ENCODE measurements at regions not wholly inside any gene's neighbourhood (a gene's known extent, or its start where the extent isn't known, plus 50 kb on each side); places are given as distances from the start of the nearest gene placed in this dataset.

DNA sequence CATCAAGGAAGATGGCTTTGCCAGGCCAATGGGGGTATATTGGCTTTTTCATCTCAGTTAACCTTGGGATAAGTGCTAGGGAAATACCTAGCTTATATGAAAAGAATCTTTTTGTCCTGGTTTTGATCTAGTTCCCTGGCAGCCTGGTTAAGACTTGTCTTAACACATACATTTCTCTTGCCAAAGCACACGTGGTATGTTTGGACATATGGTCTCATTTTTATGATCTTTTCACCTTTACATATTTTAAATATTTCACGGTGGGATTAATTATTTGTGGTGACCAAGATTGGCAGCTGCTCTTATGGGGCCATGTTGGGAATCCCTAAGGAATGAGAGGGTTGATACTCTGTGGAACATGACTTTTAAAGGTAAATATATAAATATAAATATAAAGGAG, 312.5 kb downstream of the NPR3 start:
- FAIRE-seq = no peak
- Histone ChIP-seq H3K4me2 (ENCODE audit: low read depth, low read length) (no peak overlapping the region), H3K9me3 (ENCODE audit: low read length) (no peaks in the 10 kb centered on the region), H4K20me1 (ENCODE audit: insufficient read depth, low read length) (no peaks in the 10 kb centered on the region), H3K27me3 (ENCODE audit: control insufficient read depth in 1 of 2, insufficient read depth in 2 of 2, low read length in 2 of 2) (no peaks in the 10 kb centered on the region), H2AFZ (ENCODE audit: low read length) (no peak overlapping the region), H3K4me3 (replicated peaks in 1 of 3; ENCODE audit: insufficient read depth in 1 of 3, low read depth in 2 of 3, low read length in 3 of 3) (no peak overlapping the region), H3K4me1 (ENCODE audit: insufficient read depth, low read length) (no peaks in the 10 kb centered on the region), H3K9ac (ENCODE audit: insufficient read depth, low read depth, low read length) (no peak overlapping the region), H3K27ac (ENCODE audit: extremely low read length, insufficient read depth, low read length) (no peak overlapping the region), H3K79me2 (ENCODE audit: insufficient read depth, low read length) (no peaks in the 10 kb centered on the region), H3K36me3 (replicated peaks in 1 of 2; ENCODE audit: control insufficient read depth in 1 of 2, insufficient read depth in 2 of 2, low read length in 2 of 2) (no peaks in the 10 kb centered on the region)
- no peak for ATAC-seq
- ChIA-PET CTCF (ENCODE audit: low intra/inter-chr PET ratio, low total read pairs) (no interaction called here), POLR2A (no interaction called here)
- in situ Hi-C loops (cut with HindIII; ENCODE audit: extremely low pct_ligation_motif_present, low pct_unique_long_range_greater_than_20kb) (no loop called here), intact Hi-C loops (cut with micrococcal nuclease; ENCODE audit: unreplicated experiment) (no loop called here)
- no TSS peak for BruUV-seq (replicated peaks)
- 0% methylated on average over 2 of the region's 2 CpGs for WGBS (ENCODE audit: low lambda C conversion rate)
- no peak for DNase-seq (ENCODE audit: low spot score)
- TF ChIP-seq RFX1 (IDR thresholded peaks at IDR 0.05) (no peak), ZMYM3 (CRISPR knock-in tag; IDR thresholded peaks at IDR 0.05) (no peak), POLR2AphosphoS5 (IDR thresholded peaks at IDR 0.05; ENCODE audit: low read depth, low read length) (no peak), ZNF451 (CRISPR knock-in tag; IDR thresholded peaks at IDR 0.05) (no peak), STAG1 (CRISPR knock-in tag; IDR thresholded peaks at IDR 0.05) (no peak)
- TF ChIP-seq, protein P1, sequence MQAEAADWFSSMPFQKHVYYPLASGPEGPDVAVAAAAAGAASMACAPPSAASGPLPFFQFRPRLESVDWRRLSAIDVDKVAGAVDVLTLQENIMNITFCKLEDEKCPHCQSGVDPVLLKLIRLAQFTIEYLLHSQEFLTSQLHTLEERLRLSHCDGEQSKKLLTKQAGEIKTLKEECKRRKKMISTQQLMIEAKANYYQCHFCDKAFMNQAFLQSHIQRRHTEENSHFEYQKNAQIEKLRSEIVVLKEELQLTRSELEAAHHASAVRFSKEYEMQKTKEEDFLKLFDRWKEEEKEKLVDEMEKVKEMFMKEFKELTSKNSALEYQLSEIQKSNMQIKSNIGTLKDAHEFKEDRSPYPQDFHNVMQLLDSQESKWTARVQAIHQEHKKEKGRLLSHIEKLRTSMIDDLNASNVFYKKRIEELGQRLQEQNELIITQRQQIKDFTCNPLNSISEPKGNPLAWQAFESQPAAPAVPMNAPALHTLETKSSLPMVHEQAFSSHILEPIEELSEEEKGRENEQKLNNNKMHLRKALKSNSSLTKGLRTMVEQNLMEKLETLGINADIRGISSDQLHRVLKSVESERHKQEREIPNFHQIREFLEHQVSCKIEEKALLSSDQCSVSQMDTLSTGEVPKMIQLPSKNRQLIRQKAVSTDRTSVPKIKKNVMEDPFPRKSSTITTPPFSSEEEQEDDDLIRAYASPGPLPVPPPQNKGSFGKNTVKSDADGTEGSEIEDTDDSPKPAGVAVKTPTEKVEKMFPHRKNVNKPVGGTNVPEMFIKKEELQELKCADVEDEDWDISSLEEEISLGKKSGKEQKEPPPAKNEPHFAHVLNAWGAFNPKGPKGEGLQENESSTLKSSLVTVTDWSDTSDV (CRISPR knock-in tag; IDR thresholded peaks at IDR 0.05) = no peak

- H3K27me3 ChIP-seq (ENCODE audit: control insufficient read depth in 1 of 2, insufficient read depth in 2 of 2, low read length in 2 of 2) = no peaks in the 10 kb centered on the region
- H3K4me2 ChIP-seq (ENCODE audit: low read depth, low read length) = no peak overlapping the region
- 0 out of 2 replicates have a peak, but pooled peaks cover 8% of the 10 kb centered on the region for H3K4me1 ChIP-seq (ENCODE audit: insufficient read depth, low read length)
- ATAC-seq (peak; percentile 44; the same call in 1 of the 3 replicates), DNase-seq (ENCODE audit: low spot score) (no peak), FAIRE-seq (no peak)
- no peaks in the 10 kb centered on the region for H3K79me2 ChIP-seq (ENCODE audit: insufficient read depth, low read length)
- H3K4me3 ChIP-seq (replicated peaks in 1 of 3; ENCODE audit: insufficient read depth in 1 of 3, low read depth in 2 of 3, low read length in 3 of 3) = no peak overlapping the region
- WGBS (ENCODE audit: low lambda C conversion rate) = 3% methylated on average over 8 of the region's 8 CpGs
- H3K9me3 ChIP-seq (ENCODE audit: low read length) = no peaks in the 10 kb centered on the region
- H2AFZ ChIP-seq (ENCODE audit: low read length) = no peak overlapping the region
- intact Hi-C loops (cut with micrococcal nuclease; ENCODE audit: unreplicated experiment) = no loop called here
- no peak overlapping the region for H3K27ac ChIP-seq (ENCODE audit: extremely low read length, insufficient read depth, low read length)
- no TSS peak for BruUV-seq (replicated peaks)
- H4K20me1 ChIP-seq (ENCODE audit: insufficient read depth, low read length) = no peaks in the 10 kb centered on the region
- TF ChIP-seq FOXK2 (IDR thresholded peaks at IDR 0.05) (no peak), SIN3B (IDR thresholded peaks at IDR 0.05; ENCODE audit: low read length) (no peak), ISL2 (CRISPR knock-in tag; IDR thresholded peaks at IDR 0.05) (no peak)
- no peaks in the 10 kb centered on the region for H3K36me3 ChIP-seq (replicated peaks in 1 of 2; ENCODE audit: control insufficient read depth in 1 of 2, insufficient read depth in 2 of 2, low read length in 2 of 2)
- in situ Hi-C loops (cut with HindIII; ENCODE audit: extremely low pct_ligation_motif_present, low pct_unique_long_range_greater_than_20kb) = no loop called here
- POLR2A ChIA-PET = no interaction called here
- H3K9ac ChIP-seq (ENCODE audit: insufficient read depth, low read depth, low read length) = no peak overlapping the region
- CTCF ChIA-PET (ENCODE audit: low intra/inter-chr PET ratio, low total read pairs) = no interaction called here
These were observed 321.4 kb downstream of the NPR3 start for GRCh38 chr5:33032271-33033070.
